ENCODE measurements at regions not wholly inside any gene's neighbourhood (a gene's known extent, or its start where the extent isn't known, plus 50 kb on each side); places are given as distances from the start of the nearest gene placed in this dataset.

DNA sequence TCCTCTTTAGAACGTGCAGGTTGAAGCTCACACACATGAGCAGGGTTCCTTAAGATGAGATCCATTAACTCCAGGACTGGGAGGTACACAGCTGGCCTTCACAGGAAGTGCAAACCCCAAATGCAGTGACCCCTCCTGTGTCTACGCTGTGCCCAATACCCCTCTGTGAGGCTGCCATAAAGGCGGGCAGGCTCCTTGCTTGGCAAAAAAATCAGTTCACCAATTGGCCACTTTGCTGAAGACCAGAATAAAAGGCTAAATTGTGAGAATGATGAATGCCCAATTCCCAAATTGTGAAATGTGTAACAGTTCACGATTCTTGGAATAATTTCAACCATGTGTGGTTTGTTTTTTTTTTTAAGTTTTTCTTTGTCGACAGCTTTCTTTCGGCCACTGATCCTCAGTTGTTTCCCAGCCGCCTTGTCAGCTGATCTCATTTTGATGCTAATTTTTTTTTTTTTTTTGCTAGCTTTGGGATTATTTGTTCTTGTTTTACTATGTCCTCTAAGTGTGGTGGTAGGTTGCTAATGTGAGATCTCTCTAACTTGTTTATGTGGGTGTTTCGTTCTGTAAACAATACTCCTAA, 101.9 kb upstream of the PRSS58 start:
- TF ChIP-seq, protein P1, sequence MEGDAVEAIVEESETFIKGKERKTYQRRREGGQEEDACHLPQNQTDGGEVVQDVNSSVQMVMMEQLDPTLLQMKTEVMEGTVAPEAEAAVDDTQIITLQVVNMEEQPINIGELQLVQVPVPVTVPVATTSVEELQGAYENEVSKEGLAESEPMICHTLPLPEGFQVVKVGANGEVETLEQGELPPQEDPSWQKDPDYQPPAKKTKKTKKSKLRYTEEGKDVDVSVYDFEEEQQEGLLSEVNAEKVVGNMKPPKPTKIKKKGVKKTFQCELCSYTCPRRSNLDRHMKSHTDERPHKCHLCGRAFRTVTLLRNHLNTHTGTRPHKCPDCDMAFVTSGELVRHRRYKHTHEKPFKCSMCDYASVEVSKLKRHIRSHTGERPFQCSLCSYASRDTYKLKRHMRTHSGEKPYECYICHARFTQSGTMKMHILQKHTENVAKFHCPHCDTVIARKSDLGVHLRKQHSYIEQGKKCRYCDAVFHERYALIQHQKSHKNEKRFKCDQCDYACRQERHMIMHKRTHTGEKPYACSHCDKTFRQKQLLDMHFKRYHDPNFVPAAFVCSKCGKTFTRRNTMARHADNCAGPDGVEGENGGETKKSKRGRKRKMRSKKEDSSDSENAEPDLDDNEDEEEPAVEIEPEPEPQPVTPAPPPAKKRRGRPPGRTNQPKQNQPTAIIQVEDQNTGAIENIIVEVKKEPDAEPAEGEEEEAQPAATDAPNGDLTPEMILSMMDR (IDR thresholded peaks at IDR 0.05; ENCODE audit: unreplicated experiment), result no peak
- Mint-ChIP-seq H3K9me3 (ENCODE audit: unreplicated experiment) (no peaks in the 10 kb centered on the region), H3K36me3 (ENCODE audit: low read depth, unreplicated experiment) (no peaks in the 10 kb centered on the region), H3K4me3 (ENCODE audit: unreplicated experiment) (no peak overlapping the region), H3K27ac (ENCODE audit: unreplicated experiment) (no peak overlapping the region), H3K27me3 (ENCODE audit: unreplicated experiment) (peaks cover 4% of the 10 kb centered on the region), H3K4me1 (ENCODE audit: unreplicated experiment) (peaks cover 4% of the 10 kb centered on the region)
- DNase-seq (ENCODE audit: low spot score), result no peak

DNA sequence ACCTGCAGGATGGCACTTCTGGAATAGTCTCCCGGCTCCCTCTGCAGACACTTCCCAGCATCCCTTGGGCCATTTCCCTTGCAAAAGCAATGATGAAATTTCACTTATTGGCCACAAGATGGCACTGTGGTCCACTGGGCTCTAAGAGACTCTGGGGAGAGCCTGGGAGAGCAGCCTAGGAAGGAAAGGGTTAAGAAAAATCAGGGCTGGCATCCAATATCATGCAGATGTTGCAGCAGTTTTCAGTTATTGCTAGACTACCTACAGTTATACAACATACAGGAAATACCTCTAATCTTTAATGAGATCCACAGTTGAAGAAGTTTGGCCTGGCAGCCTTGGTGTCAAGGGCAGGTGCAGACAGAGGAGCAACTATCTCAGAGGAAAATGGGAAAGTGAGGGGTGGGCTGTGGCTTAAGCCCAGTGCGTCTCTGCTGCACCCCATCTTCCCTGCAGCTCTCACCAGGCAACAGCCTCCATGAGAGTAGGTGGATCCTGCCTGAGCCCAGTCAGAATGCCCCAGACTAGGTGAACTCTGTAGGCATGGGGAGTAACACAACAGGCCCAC, 100.2 kb upstream of the PRSS58 start:
- H3K4me3 Mint-ChIP-seq (ENCODE audit: unreplicated experiment), result no peak overlapping the region

DNA sequence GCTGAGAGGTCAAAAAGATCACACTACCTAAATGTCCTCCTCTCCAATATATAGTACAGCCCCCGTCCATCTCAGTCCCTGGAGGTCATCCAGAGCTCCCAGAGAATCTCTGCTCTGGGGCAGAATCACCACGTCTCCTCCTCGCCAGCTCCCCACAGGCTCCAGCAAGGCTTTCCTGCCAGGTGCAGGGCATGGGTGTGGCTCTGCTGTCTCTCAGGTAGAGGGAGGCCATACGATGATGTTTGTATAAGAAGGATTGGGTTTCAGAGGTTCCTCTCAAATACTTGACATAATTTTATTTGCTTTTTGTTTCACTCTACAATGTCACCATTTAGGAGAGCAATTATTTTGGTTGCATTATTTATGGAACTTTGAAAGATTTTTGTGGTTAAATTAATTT, 98.3 kb upstream of the PRSS58 start:
- no peaks in the 10 kb centered on the region for H3K9me3 Mint-ChIP-seq (ENCODE audit: unreplicated experiment)
- H3K4me3 Mint-ChIP-seq (ENCODE audit: unreplicated experiment), result no peak overlapping the region
- peaks cover 4% of the 10 kb centered on the region for H3K4me1 Mint-ChIP-seq (ENCODE audit: unreplicated experiment)
- no peaks in the 10 kb centered on the region for H3K36me3 Mint-ChIP-seq (ENCODE audit: low read depth, unreplicated experiment)
- DNase-seq (ENCODE audit: low spot score), result no peak
- TF ChIP-seq, protein P1 (IDR thresholded peaks at IDR 0.05; ENCODE audit: unreplicated experiment), result no peak
- H3K27ac Mint-ChIP-seq (ENCODE audit: unreplicated experiment), result no peak overlapping the region
- peaks cover 4% of the 10 kb centered on the region for H3K27me3 Mint-ChIP-seq (ENCODE audit: unreplicated experiment)

More for the DNA sequence above, 100.2 kb upstream of the PRSS58 start:
- no peaks in the 10 kb centered on the region for H3K36me3 Mint-ChIP-seq (ENCODE audit: low read depth, unreplicated experiment)
- peaks cover 4% of the 10 kb centered on the region for H3K27me3 Mint-ChIP-seq (ENCODE audit: unreplicated experiment)
- TF ChIP-seq, protein P1 (IDR thresholded peaks at IDR 0.05; ENCODE audit: unreplicated experiment), result peak; percentile 84
- H3K4me1 Mint-ChIP-seq (ENCODE audit: unreplicated experiment), result peaks cover 4% of the 10 kb centered on the region
- H3K9me3 Mint-ChIP-seq (ENCODE audit: unreplicated experiment), result no peaks in the 10 kb centered on the region
- peak; percentile 46 for DNase-seq (ENCODE audit: low spot score)
- H3K27ac Mint-ChIP-seq (ENCODE audit: unreplicated experiment), result no peak overlapping the region

DNA sequence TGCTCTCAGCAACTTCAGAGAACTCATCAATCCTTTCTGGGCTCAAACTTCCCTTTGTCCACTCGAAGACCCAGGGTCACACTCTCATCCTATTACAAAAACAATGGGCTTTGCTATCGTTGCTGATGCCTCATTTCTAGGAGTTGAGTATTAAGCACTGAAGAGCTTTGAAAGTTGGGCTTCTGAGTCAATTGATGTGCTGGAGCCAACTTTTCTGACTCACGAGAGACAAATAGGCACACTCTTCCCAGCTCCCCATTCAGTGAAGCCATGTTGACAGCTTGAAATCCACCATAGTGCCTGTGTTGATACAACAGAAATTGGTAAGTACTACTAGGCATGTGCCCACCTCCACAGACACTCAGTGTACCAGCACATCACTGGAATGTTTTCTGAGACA, 97.5 kb upstream of the PRSS58 start:
- TF ChIP-seq, protein P1 (IDR thresholded peaks at IDR 0.05; ENCODE audit: unreplicated experiment), result no peak
- H3K9me3 Mint-ChIP-seq (ENCODE audit: unreplicated experiment), result no peaks in the 10 kb centered on the region
- peaks cover 4% of the 10 kb centered on the region for H3K4me1 Mint-ChIP-seq (ENCODE audit: unreplicated experiment)
- H3K27ac Mint-ChIP-seq (ENCODE audit: unreplicated experiment), result no peak overlapping the region
- no peaks in the 10 kb centered on the region for H3K36me3 Mint-ChIP-seq (ENCODE audit: low read depth, unreplicated experiment)
- no peak for DNase-seq (ENCODE audit: low spot score)
- no peak overlapping the region for H3K4me3 Mint-ChIP-seq (ENCODE audit: unreplicated experiment)
- H3K27me3 Mint-ChIP-seq (ENCODE audit: unreplicated experiment), result peaks cover 4% of the 10 kb centered on the region

Measured in endothelial cell (in vitro differentiated cells).